Activated CD4-positive, alpha-beta memory T cell treated with anti-CD3 and anti-CD28 coated beads, Interleukin-2, amount 10 ng/mL, durations not matched to agents 7 days and 5 days (primary cell): ENCODE measurements at regions not wholly inside any gene's neighbourhood (a gene's known extent, or its start where the extent isn't known, plus 50 kb on each side); places are given as distances from the start of the nearest gene placed in this dataset.

Experiments
- CTCF ChIA-PET: fragments of 350-600 bp; sonication (Branson Sonifier 250); formaldehyde crosslinking; loops from one replicate; lab custom pipeline; 2021; ENCODE audit warnings: antibody characterized with exemption, inconsistent platforms; lab: Charles Lee
- POLR2A ChIA-PET: fragments of 350-600 bp; sonication (Branson Sonifier 250); formaldehyde crosslinking; loops from one replicate; lab custom pipeline; 2021; ENCODE audit warnings: antibody characterized with exemption; lab: Charles Lee
- DNase-seq: peaks from one replicate; pipeline ENCODE4 v3.0.0-alpha.2; 2020
- H3K27ac Mint-ChIP-seq: one replicate; pipeline ENCODE4 v1.8.0; 2021; ENCODE audit warnings: mild to moderate bottlenecking, mixed read lengths
- H3K27me3 Mint-ChIP-seq: one replicate; pipeline ENCODE4 v1.8.0; 2021; ENCODE audit warnings: mixed read lengths
- H3K36me3 Mint-ChIP-seq: one replicate; pipeline ENCODE4 v1.8.0; 2021; ENCODE audit warnings: low read depth, mixed read lengths
- H3K4me1 Mint-ChIP-seq: one replicate; pipeline ENCODE4 v1.8.0; 2021; ENCODE audit warnings: mixed read lengths
- H3K4me3 Mint-ChIP-seq: one replicate; pipeline ENCODE4 v1.8.0; 2021; ENCODE audit warnings: mild to moderate bottlenecking, mixed read lengths
- H3K9me3 Mint-ChIP-seq: one replicate; pipeline ENCODE4 v1.8.0; 2021; ENCODE audit warnings: mixed read lengths

- Mint-ChIP-seq H3K27ac (no peak overlapping the region), H3K4me1 (no peaks in the 10 kb centered on the region), H3K4me3 (no peak overlapping the region), H3K9me3 (peaks cover 10% of the 10 kb centered on the region), H3K36me3 (no peaks in the 10 kb centered on the region), H3K27me3 (no peaks in the 10 kb centered on the region)
- ChIA-PET CTCF (interaction anchor here (0.6 to 0.7 kb wide), 2 partner anchors 462 to 680 kb away, joined by 3 read pairs; no protein-coding TSS in a partner anchor), POLR2A (no interaction called here)
- DNase-seq = no peak
Measured at GRCh38 chr5:5902678-5903646, 475.4 kb downstream of the MED10 start.

- DNase-seq = no peak
- Mint-ChIP-seq H3K9me3 (peaks cover 10% of the 10 kb centered on the region), H3K27ac (no peak overlapping the region), H3K4me1 (no peaks in the 10 kb centered on the region), H3K4me3 (no peak overlapping the region), H3K27me3 (no peaks in the 10 kb centered on the region), H3K36me3 (no peaks in the 10 kb centered on the region)
- ChIA-PET CTCF (no interaction called here), POLR2A (no interaction called here)
Measured at GRCh38 chr5:5900350-5900749, 477.9 kb downstream of the ICE1 start.

- no peak for DNase-seq
- Mint-ChIP-seq H3K4me1 (no peaks in the 10 kb centered on the region), H3K27ac (no peak overlapping the region), H3K4me3 (no peak overlapping the region), H3K27me3 (no peaks in the 10 kb centered on the region), H3K36me3 (no peaks in the 10 kb centered on the region), H3K9me3 (peaks cover 10% of the 10 kb centered on the region)
- ChIA-PET POLR2A (no interaction called here), CTCF (no interaction called here)
Measured at GRCh38 chr5:5899716-5900115, 477.2 kb downstream of the ICE1 start.

- POLR2A ChIA-PET = no interaction called here
- Mint-ChIP-seq H3K27ac (no peak overlapping the region), H3K27me3 (peaks cover 2% of the 10 kb centered on the region), H3K4me1 (no peaks in the 10 kb centered on the region), H3K36me3 (no peaks in the 10 kb centered on the region), H3K4me3 (no peak overlapping the region), H3K9me3 (no peaks in the 10 kb centered on the region)
- DNase-seq = no peak
- CTCF ChIA-PET = no interaction called here
Measured at GRCh38 chr5:5888284-5888683, 465.8 kb downstream of the ICE1 start.

GRCh38 chr5:5887833-5888232 is 465.4 kb downstream of the ICE1 start:
- DNase-seq = no peak
- H3K4me1 Mint-ChIP-seq = no peaks in the 10 kb centered on the region
- POLR2A ChIA-PET = no interaction called here
- CTCF ChIA-PET = interaction anchor here (1.7 kb wide), 1 partner anchor 35 kb away, joined by 3 read pairs; no protein-coding TSS in a partner anchor
- H3K36me3 Mint-ChIP-seq = no peaks in the 10 kb centered on the region
- no peak overlapping the region for H3K27ac Mint-ChIP-seq
- no peak overlapping the region for H3K4me3 Mint-ChIP-seq
- no peaks in the 10 kb centered on the region for H3K9me3 Mint-ChIP-seq
- H3K27me3 Mint-ChIP-seq = peaks cover 2% of the 10 kb centered on the region

GRCh38 chr5:5886812-5887486 is 464.5 kb downstream of the ICE1 start:
- Mint-ChIP-seq H3K27ac (no peak overlapping the region), H3K36me3 (no peaks in the 10 kb centered on the region), H3K9me3 (no peaks in the 10 kb centered on the region), H3K27me3 (peaks cover 4% of the 10 kb centered on the region), H3K4me1 (no peaks in the 10 kb centered on the region), H3K4me3 (no peak overlapping the region)
- peak; percentile 45 for DNase-seq
- ChIA-PET POLR2A (no interaction called here), CTCF (interaction anchor here (1.3 to 1.7 kb wide), 3 partner anchors 9 to 390 kb away, joined by 3 read pairs; no protein-coding TSS in a partner anchor)

GRCh38 chr5:5886353-5886752 is 463.9 kb downstream of the ICE1 start:
- no peak overlapping the region for H3K27ac Mint-ChIP-seq
- H3K4me3 Mint-ChIP-seq = no peak overlapping the region
- no peaks in the 10 kb centered on the region for H3K9me3 Mint-ChIP-seq
- CTCF ChIA-PET = interaction anchor here (1.3 to 1.7 kb wide), 3 partner anchors 9 to 389 kb away, joined by 3 read pairs; no protein-coding TSS in a partner anchor
- no peak for DNase-seq
- POLR2A ChIA-PET = no interaction called here
- H3K36me3 Mint-ChIP-seq = no peaks in the 10 kb centered on the region
- H3K4me1 Mint-ChIP-seq = no peaks in the 10 kb centered on the region
- peaks cover 4% of the 10 kb centered on the region for H3K27me3 Mint-ChIP-seq

GRCh38 chr5:5885782-5886181 is 463.3 kb downstream of the ICE1 start:
- POLR2A ChIA-PET = no interaction called here
- CTCF ChIA-PET = no interaction called here
- H3K36me3 Mint-ChIP-seq = no peaks in the 10 kb centered on the region
- H3K4me1 Mint-ChIP-seq = no peaks in the 10 kb centered on the region
- peaks cover 4% of the 10 kb centered on the region for H3K27me3 Mint-ChIP-seq
- no peaks in the 10 kb centered on the region for H3K9me3 Mint-ChIP-seq
- no peak for DNase-seq
- H3K27ac Mint-ChIP-seq = no peak overlapping the region
- H3K4me3 Mint-ChIP-seq = no peak overlapping the region

GRCh38 chr5:5884593-5884992 is 462.1 kb downstream of the ICE1 start:
- POLR2A ChIA-PET = no interaction called here
- Mint-ChIP-seq H3K27ac (no peak overlapping the region), H3K36me3 (no peaks in the 10 kb centered on the region), H3K4me1 (no peaks in the 10 kb centered on the region), H3K4me3 (no peak overlapping the region), H3K27me3 (peaks cover 4% of the 10 kb centered on the region), H3K9me3 (no peaks in the 10 kb centered on the region)
- DNase-seq = no peak
- CTCF ChIA-PET = no interaction called here

GRCh38 chr5:5883562-5883961 is 461.1 kb downstream of the ICE1 start:
- POLR2A ChIA-PET = no interaction called here
- Mint-ChIP-seq H3K4me3 (no peak overlapping the region), H3K27ac (no peak overlapping the region), H3K27me3 (peaks cover 4% of the 10 kb centered on the region), H3K4me1 (no peaks in the 10 kb centered on the region), H3K9me3 (no peaks in the 10 kb centered on the region), H3K36me3 (no peaks in the 10 kb centered on the region)
- CTCF ChIA-PET = no interaction called here
- peak; percentile 8 for DNase-seq

- Mint-ChIP-seq H3K27me3 (peaks cover 4% of the 10 kb centered on the region), H3K9me3 (no peaks in the 10 kb centered on the region), H3K27ac (no peak overlapping the region)
Measured at GRCh38 chr5:5883146-5883545, 460.7 kb downstream of the ICE1 start.

GRCh38 chr5:5882706-5883105 is 460.2 kb downstream of the ICE1 start:
- POLR2A ChIA-PET = no interaction called here
- H3K36me3 Mint-ChIP-seq = no peaks in the 10 kb centered on the region

More at GRCh38 chr5:5883146-5883545, 460.7 kb downstream of the ICE1 start:
- Mint-ChIP-seq H3K4me1 (no peaks in the 10 kb centered on the region), H3K36me3 (no peaks in the 10 kb centered on the region), H3K4me3 (no peak overlapping the region)
- CTCF ChIA-PET = no interaction called here
- POLR2A ChIA-PET = no interaction called here
- no peak for DNase-seq

GRCh38 chr5:5881294-5881693 is 458.8 kb downstream of the ICE1 start:
- no peak overlapping the region for H3K27ac Mint-ChIP-seq
- H3K36me3 Mint-ChIP-seq = no peaks in the 10 kb centered on the region
- no peak for DNase-seq
- H3K4me1 Mint-ChIP-seq = no peaks in the 10 kb centered on the region
- POLR2A ChIA-PET = interaction anchor here (0.7 kb wide), 1 partner anchor 46 kb away, joined by 3 read pairs; no protein-coding TSS in a partner anchor
- CTCF ChIA-PET = no interaction called here
- H3K27me3 Mint-ChIP-seq = peaks cover 3% of the 10 kb centered on the region
- H3K4me3 Mint-ChIP-seq = no peak overlapping the region
- H3K9me3 Mint-ChIP-seq = no peaks in the 10 kb centered on the region

More at GRCh38 chr5:5882706-5883105, 460.2 kb downstream of the ICE1 start:
- no peak for DNase-seq
- peaks cover 4% of the 10 kb centered on the region for H3K27me3 Mint-ChIP-seq
- no peaks in the 10 kb centered on the region for H3K9me3 Mint-ChIP-seq
- no peak overlapping the region for H3K27ac Mint-ChIP-seq
- no peak overlapping the region for H3K4me3 Mint-ChIP-seq
- H3K4me1 Mint-ChIP-seq = no peaks in the 10 kb centered on the region
- CTCF ChIA-PET = no interaction called here
